ENCODE measurements at regions not wholly inside any gene's neighbourhood (a gene's known extent, or its start where the extent isn't known, plus 50 kb on each side); places are given as distances from the start of the nearest gene placed in this dataset.

DNA sequence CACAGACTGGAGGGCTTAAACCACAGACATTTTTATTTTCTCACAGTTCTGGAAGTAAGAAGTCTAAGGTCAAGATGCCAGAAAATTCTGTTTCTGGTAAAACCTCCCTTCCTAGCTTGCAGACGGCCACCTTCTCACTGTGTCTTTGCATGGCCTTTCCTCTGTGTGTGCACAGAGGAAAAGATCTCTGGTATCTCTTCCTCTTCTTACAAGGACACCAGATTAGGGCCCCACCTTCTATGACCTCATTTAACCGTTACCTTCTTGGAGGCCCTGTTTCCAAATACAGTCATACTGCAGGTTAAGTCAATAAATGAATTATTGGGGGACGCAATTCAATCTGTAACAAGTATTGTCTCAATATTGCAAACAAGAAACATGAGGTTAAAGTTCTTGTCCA lies 63.0 kb upstream of the PRDX6 start:
- Histone ChIP-seq H3K9me3 (ENCODE audit: control insufficient read depth, insufficient read depth, low read length) (no peaks in the 10 kb centered on the region), H3K4me1 (ENCODE audit: control insufficient read depth, insufficient read depth, low read length) (peaks cover 35% of the 10 kb centered on the region), H3K36me3 (ENCODE audit: control insufficient read depth, insufficient read depth, low read length) (peaks cover 9% of the 10 kb centered on the region), H3K27me3 (ENCODE audit: control insufficient read depth, insufficient read depth, low read length) (no peaks in the 10 kb centered on the region), H3K4me3 (ENCODE audit: low read length) (no peak overlapping the region), H3K27ac (ENCODE audit: low read length) (peak overlapping the region; percentile 49)
- Mint-ChIP-seq H3K36me3 (no peaks in the 10 kb centered on the region), H3K4me1 (peaks cover 27 to 29% of the 10 kb centered on the region in 2 donors), H3K27me3 (ENCODE audit: low read depth in 2 of 2) (no peaks in the 10 kb centered on the region), H3K9me3 (no peaks in the 10 kb centered on the region), H3K27ac (peak overlapping the region; percentile 9 to 34), H3K4me3 (no peak overlapping the region)
- TF ChIP-seq, protein P1, sequence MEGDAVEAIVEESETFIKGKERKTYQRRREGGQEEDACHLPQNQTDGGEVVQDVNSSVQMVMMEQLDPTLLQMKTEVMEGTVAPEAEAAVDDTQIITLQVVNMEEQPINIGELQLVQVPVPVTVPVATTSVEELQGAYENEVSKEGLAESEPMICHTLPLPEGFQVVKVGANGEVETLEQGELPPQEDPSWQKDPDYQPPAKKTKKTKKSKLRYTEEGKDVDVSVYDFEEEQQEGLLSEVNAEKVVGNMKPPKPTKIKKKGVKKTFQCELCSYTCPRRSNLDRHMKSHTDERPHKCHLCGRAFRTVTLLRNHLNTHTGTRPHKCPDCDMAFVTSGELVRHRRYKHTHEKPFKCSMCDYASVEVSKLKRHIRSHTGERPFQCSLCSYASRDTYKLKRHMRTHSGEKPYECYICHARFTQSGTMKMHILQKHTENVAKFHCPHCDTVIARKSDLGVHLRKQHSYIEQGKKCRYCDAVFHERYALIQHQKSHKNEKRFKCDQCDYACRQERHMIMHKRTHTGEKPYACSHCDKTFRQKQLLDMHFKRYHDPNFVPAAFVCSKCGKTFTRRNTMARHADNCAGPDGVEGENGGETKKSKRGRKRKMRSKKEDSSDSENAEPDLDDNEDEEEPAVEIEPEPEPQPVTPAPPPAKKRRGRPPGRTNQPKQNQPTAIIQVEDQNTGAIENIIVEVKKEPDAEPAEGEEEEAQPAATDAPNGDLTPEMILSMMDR (IDR thresholded peaks at IDR 0.05), result no peak
- intact Hi-C loops (cut with micrococcal nuclease), result loop anchor here (5.0 to 10.0 kb wide), 2 partner anchors 667 to 1331 kb away; no protein-coding TSS in a partner anchor
- ATAC-seq, result no peak
- no peak for DNase-seq
- 63% methylated on average over 2 of the region's 3 CpGs for WGBS (ENCODE audit: insufficient coverage)

DNA sequence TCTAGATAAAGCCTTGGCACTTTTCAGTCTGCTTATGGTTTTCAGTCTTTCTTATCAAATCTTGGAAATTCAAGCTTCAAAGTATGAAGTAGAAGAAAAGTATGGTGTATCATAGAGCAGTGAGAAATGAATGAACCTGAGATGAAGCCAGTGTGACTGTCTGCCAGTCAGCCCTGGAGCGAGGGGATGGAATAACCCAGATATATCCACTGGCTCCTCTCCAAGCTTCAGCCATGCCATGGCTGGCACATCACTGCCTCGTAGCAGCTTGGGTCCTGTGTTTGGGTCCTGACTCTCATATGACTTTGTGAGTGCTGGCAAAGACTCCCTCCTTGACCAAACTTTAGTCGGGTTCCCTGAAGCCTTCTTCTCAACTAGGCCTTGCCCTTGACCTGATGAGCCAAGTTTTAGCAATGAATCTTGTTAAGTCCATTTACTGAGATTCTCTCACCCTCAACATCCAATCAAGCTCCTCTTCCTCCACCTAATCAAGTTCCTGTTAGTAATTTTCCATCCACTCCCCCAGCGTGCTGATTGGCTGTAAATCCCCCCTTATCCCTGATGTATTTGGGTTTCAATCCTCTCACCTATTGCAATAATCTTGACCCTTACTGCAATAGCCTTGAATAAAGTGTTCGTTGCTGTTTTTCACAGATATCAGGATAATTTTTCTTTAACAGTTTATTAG lies 62.5 kb upstream of the PRDX6 start:
- Histone ChIP-seq H3K4me3 (ENCODE audit: low read length) (no peak overlapping the region), H3K27ac (ENCODE audit: low read length) (peak overlapping the region; percentile 43), H3K9me3 (ENCODE audit: control insufficient read depth, insufficient read depth, low read length) (no peaks in the 10 kb centered on the region), H3K27me3 (ENCODE audit: control insufficient read depth, insufficient read depth, low read length) (no peaks in the 10 kb centered on the region), H3K36me3 (ENCODE audit: control insufficient read depth, insufficient read depth, low read length) (peaks cover 9% of the 10 kb centered on the region), H3K4me1 (ENCODE audit: control insufficient read depth, insufficient read depth, low read length) (peaks cover 32% of the 10 kb centered on the region)
- ATAC-seq (no peak), DNase-seq (no peak)
- intact Hi-C loops (cut with micrococcal nuclease), result loop anchor here (5.0 to 10.0 kb wide), 2 partner anchors 667 to 1330 kb away; no protein-coding TSS in a partner anchor
- peak overlapping the region; percentile 9 to 34 for H3K27ac Mint-ChIP-seq
- no peaks in the 10 kb centered on the region for H3K36me3 Mint-ChIP-seq
- H3K9me3 Mint-ChIP-seq, result no peaks in the 10 kb centered on the region
- TF ChIP-seq, protein P1 (IDR thresholded peaks at IDR 0.05), result no peak
- H3K4me3 Mint-ChIP-seq, result no peak overlapping the region
- 98% methylated on average over 5 of the region's 5 CpGs for WGBS (ENCODE audit: insufficient coverage)
- peaks cover 22 to 24% of the 10 kb centered on the region in 2 donors for H3K4me1 Mint-ChIP-seq
- H3K27me3 Mint-ChIP-seq (ENCODE audit: low read depth in 2 of 2), result no peaks in the 10 kb centered on the region

DNA sequence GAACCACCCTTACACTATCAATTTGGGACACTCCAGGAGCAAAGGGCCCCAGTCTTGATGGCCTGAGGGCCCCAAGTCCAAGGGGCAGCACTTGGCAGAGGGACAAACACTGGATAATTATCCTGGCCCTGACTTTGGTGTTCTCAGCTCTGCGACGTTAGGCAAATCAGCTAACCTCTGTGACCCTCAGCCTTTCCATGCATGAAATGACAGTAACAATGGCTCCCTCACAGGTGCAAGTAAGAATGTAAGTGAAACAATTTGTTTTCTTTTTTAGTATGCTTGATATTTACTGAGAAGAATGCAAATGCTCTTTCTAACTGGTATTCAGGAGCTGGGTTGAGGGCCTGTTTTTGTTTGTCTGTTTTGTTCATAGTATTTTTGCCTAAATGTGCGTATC lies 61.6 kb upstream of the PRDX6 start:
- Histone ChIP-seq H3K27me3 (ENCODE audit: control insufficient read depth, insufficient read depth, low read length) (no peaks in the 10 kb centered on the region), H3K4me1 (ENCODE audit: control insufficient read depth, insufficient read depth, low read length) (peaks cover 29% of the 10 kb centered on the region), H3K36me3 (ENCODE audit: control insufficient read depth, insufficient read depth, low read length) (peaks cover 9% of the 10 kb centered on the region), H3K27ac (ENCODE audit: low read length) (peak overlapping the region; percentile 24), H3K9me3 (ENCODE audit: control insufficient read depth, insufficient read depth, low read length) (no peaks in the 10 kb centered on the region), H3K4me3 (ENCODE audit: low read length) (no peak overlapping the region)
- DNase-seq (no peak), ATAC-seq (no peak)
- H3K4me1 Mint-ChIP-seq, result peaks cover 19 to 22% of the 10 kb centered on the region in 2 donors
- TF ChIP-seq, protein P1 (IDR thresholded peaks at IDR 0.05), result no peak
- H3K9me3 Mint-ChIP-seq, result no peaks in the 10 kb centered on the region
- intact Hi-C loops (cut with micrococcal nuclease), result loop anchor here (10.0 kb wide), 1 partner anchor 1329 kb away; no protein-coding TSS in a partner anchor
- H3K27me3 Mint-ChIP-seq (ENCODE audit: low read depth in 2 of 2), result no peaks in the 10 kb centered on the region
- no peak overlapping the region for H3K4me3 Mint-ChIP-seq
- 87% methylated on average over 3 of the region's 3 CpGs for WGBS (ENCODE audit: insufficient coverage)
- H3K27ac Mint-ChIP-seq, result no peak overlapping the region
- no peaks in the 10 kb centered on the region for H3K36me3 Mint-ChIP-seq

All from natural killer cell (primary cell).